Testis (tissue), 2 donors: ENCODE measurements at regions not wholly inside any gene's neighbourhood (a gene's known extent, or its start where the extent isn't known, plus 50 kb on each side); places are given as distances from the start of the nearest gene placed in this dataset.
"Not testable (repeated sequence)": the region's sequence is repeated elsewhere in the genome, so short reads cannot be mapped to it uniquely, and the experiment has no call there.

Experiments
- DNase-seq: peaks from one replicate; pipeline ENCODE4 v3.0.0-alpha.2; 2019
- H3K27ac ChIP-seq, 2 donors: fragments of 200-600 bp; sonication (generic); one replicate each; pipeline ENCODE4 v1.5.1; 2019
- H3K27me3 ChIP-seq: fragments of 200-600 bp; sonication (generic); one replicate; pipeline ENCODE4 v1.5.1; 2019
- H3K36me3 ChIP-seq: fragments of 200-600 bp; sonication (generic); one replicate; pipeline ENCODE4 v1.5.1; 2017; ENCODE audit warnings: low read depth; ENCODE audit errors: missing control alignments
- H3K4me1 ChIP-seq: fragments of 200-600 bp; sonication (generic); one replicate; pipeline ENCODE4 v1.5.1; 2019
- H3K4me3 ChIP-seq, 2 donors: fragments of 200-600 bp; sonication (generic); one replicate each; pipeline ENCODE4 v1.5.1; 2017 to 2019
- H3K9me3 ChIP-seq: fragments of 200-600 bp; sonication (generic); one replicate; pipeline ENCODE4 v1.5.1; 2017
- POLR2A ChIP-seq: fragments of 450-650 bp; IDR thresholded peaks from one replicate; pipeline ENCODE4 v1.6.1; 2017; ENCODE audit warnings: antibody characterized with exemption, mild to moderate bottlenecking, moderate library complexity
- WGBS, 2 donors: methylation state at CpG; one replicate each; pipeline ENCODE4 v1.1.5; 2018; 5-methylcytosine and 5-hydroxymethylcytosine counted together
- intact Hi-C: fragments of 100-400 bp; cut with DNase I; formaldehyde crosslinking; loops from one replicate; pipeline ENCODE4 v1.15.1; 2023; ENCODE audit warnings: low total_unique reads
- TF ChIP-seq, protein P1 (sequence below), 3 experiments: fragments of 450-650 bp in 2 of 3; fragments of 200-600 bp in 1 of 3; sonication (generic) in 1 of 3; IDR thresholded peaks; one replicate each; pipeline ENCODE4 v1.5.1; 2016 to 2019; ENCODE audit warnings: antibody characterized with exemption in 3 of 3, mild to moderate bottlenecking in 2 of 3, moderate library complexity in 1 of 3

DNA sequence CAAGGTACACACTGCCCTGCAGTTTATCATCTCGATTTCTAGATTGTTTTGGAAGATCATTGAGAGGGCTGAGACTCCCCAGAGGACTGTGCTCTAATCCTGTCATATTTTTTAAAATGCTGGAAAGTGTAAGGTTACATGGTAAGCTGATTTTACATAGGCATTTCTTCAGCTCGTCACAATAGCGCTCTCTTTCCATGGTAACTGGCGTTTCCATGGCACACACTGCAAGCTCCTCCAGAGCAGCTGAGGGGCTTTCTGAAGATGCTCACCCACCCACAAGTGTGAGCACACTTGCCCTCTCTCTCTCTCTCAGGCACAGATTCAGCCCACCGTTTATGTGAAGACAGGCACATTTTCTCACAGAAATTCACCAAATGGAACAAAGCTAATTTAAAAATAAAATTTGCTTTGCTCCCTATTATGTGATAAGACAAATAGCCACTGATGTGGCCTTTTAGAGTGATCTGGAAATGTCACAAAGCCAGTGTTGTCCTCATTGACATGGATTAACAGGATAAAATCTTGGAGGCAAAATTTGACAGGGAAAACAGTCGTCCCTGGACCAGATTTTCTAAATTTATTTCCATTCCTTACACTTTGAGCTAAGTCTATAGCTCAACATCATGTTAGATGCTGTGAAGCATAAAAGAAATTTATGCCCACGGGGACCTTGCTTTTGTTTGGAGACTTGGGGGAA, 421.5 kb downstream of the RWDD3 start:
- WGBS, 2 donors: 78 to 79% methylated on average over 7 of the region's 7 CpGs
- TF ChIP-seq, protein P1, sequence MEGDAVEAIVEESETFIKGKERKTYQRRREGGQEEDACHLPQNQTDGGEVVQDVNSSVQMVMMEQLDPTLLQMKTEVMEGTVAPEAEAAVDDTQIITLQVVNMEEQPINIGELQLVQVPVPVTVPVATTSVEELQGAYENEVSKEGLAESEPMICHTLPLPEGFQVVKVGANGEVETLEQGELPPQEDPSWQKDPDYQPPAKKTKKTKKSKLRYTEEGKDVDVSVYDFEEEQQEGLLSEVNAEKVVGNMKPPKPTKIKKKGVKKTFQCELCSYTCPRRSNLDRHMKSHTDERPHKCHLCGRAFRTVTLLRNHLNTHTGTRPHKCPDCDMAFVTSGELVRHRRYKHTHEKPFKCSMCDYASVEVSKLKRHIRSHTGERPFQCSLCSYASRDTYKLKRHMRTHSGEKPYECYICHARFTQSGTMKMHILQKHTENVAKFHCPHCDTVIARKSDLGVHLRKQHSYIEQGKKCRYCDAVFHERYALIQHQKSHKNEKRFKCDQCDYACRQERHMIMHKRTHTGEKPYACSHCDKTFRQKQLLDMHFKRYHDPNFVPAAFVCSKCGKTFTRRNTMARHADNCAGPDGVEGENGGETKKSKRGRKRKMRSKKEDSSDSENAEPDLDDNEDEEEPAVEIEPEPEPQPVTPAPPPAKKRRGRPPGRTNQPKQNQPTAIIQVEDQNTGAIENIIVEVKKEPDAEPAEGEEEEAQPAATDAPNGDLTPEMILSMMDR (IDR thresholded peaks at IDR 0.05): no peak
- no peak for TF ChIP-seq POLR2A
- Histone ChIP-seq H3K4me3 (no peak overlapping the region), H3K9me3 (no peaks in the 10 kb centered on the region), H3K27ac (no peak overlapping the region), H3K27me3 (no peaks in the 10 kb centered on the region), H3K36me3 (no peaks in the 10 kb centered on the region), H3K4me1 (no peaks in the 10 kb centered on the region)
- no peak for DNase-seq
- intact Hi-C loops: no loop called here

DNA sequence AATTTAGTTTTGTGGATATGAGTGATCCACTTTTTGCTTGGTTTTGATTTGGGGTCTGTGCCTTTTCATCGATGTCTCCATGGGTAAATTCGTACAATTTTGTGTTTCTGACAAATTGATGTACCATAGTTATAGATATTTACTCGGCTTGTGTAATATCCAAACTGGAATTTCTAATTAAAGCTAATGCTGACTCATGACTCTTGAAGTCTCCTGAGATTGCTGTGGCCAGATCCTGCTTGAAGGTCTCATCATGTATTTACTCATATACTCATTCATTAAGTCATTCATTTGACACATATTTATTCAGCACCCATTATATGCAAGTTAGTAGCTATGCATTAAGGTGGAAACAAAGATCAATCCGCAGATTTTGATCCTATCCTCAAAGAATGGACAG, 423.2 kb downstream of the RWDD3 start:
- Histone ChIP-seq H3K9me3 (no peaks in the 10 kb centered on the region), H3K4me3 (no peak overlapping the region), H3K27me3 (no peaks in the 10 kb centered on the region), H3K36me3 (no peaks in the 10 kb centered on the region), H3K27ac (no peak overlapping the region), H3K4me1 (no peaks in the 10 kb centered on the region)
- DNase-seq: no peak
- intact Hi-C loops: no loop called here
- WGBS, 2 donors: 78 to 91% methylated on average over 4 of the region's 4 CpGs
- TF ChIP-seq, protein P1 (IDR thresholded peaks at IDR 0.05): no peak
- no peak for TF ChIP-seq POLR2A

DNA sequence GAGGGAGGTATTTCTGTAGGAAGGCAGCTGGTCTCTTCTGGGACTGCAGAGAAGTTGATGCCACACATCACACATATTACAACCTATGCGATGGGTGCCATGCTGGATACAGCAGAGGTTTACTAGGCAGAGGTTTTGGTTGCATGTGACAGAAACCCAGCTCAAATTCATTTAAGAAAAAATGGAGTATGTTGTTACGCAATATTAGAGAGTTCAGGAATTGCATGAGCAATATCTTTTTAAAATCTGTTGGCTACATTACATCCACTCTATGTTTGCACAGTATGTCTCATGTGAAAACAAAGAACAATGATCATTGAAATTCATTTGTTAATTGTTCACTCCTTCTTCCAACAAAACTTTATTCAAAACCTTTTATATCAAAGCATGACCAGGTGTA, 425.2 kb downstream of the RWDD3 start:
- H3K4me1 ChIP-seq: no peaks in the 10 kb centered on the region
- H3K36me3 ChIP-seq: no peaks in the 10 kb centered on the region
- H3K27ac ChIP-seq: no peak overlapping the region
- WGBS, 2 donors: 88 to 90% methylated on average over 2 of the region's 2 CpGs
- no peak for TF ChIP-seq POLR2A
- TF ChIP-seq, protein P1 (IDR thresholded peaks at IDR 0.05): no peak
- no peak for DNase-seq
- H3K4me3 ChIP-seq: no peak overlapping the region
- H3K9me3 ChIP-seq: no peaks in the 10 kb centered on the region
- no peaks in the 10 kb centered on the region for H3K27me3 ChIP-seq
- intact Hi-C loops: no loop called here

DNA sequence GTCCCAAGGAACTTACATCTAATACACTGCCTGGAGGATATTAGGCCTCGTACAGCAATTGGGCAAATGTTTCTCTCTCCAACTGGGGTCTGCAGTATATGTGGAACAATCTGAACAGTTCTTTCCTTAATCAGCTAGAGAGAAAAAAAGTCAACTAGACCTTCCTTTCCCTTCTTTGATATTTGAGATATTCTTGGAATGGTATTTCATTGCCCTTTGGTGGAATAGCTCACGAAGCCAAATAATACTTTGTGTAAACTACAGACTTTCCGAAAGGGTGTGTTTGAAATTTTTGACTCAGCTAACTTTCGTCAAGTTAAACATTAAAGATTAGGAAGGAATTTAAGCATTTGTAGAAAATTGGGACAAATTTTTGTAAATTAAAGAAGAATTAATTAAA, 425.6 kb downstream of the RWDD3 start:
- H3K9me3 ChIP-seq: no peaks in the 10 kb centered on the region
- no peaks in the 10 kb centered on the region for H3K27me3 ChIP-seq
- intact Hi-C loops: no loop called here
- 60 to 65% methylated on average over 4 of the region's 4 CpGs for WGBS, 2 donors
- H3K27ac ChIP-seq: no peak overlapping the region
- H3K36me3 ChIP-seq: no peaks in the 10 kb centered on the region
- no peaks in the 10 kb centered on the region for H3K4me1 ChIP-seq
- DNase-seq: no peak
- H3K4me3 ChIP-seq: no peak overlapping the region
- TF ChIP-seq, protein P1 (IDR thresholded peaks at IDR 0.05): no peak
- TF ChIP-seq POLR2A: no peak

DNA sequence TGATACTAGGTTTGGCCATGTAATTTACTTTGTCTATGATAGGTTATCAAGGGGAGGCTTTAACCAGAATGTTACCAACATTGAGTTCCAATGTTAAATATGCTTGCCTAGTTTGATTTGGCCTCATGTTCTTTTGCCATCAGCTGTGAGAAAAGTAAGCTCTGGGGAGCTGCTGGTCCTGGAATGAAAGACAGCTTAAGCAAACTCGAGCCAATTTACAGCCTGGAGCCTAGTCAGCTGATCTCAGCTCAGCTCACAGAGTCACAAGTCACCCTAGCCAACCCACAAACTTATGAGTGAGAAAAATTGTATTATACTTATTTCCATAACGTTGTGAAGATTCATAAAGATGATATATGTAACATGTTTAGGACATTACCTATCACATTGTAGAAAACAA, 426.7 kb downstream of the RWDD3 start:
- no peak for TF ChIP-seq POLR2A
- TF ChIP-seq, protein P1 (IDR thresholded peaks at IDR 0.05): no peak
- no peaks in the 10 kb centered on the region for H3K36me3 ChIP-seq
- no peaks in the 10 kb centered on the region for H3K27me3 ChIP-seq
- no peaks in the 10 kb centered on the region for H3K4me1 ChIP-seq
- intact Hi-C loops: no loop called here
- no peak overlapping the region for H3K4me3 ChIP-seq
- H3K27ac ChIP-seq: no peak overlapping the region
- no peak for DNase-seq
- H3K9me3 ChIP-seq: no peaks in the 10 kb centered on the region
- 40 to 48% methylated on average over 2 of the region's 2 CpGs for WGBS, 2 donors

DNA sequence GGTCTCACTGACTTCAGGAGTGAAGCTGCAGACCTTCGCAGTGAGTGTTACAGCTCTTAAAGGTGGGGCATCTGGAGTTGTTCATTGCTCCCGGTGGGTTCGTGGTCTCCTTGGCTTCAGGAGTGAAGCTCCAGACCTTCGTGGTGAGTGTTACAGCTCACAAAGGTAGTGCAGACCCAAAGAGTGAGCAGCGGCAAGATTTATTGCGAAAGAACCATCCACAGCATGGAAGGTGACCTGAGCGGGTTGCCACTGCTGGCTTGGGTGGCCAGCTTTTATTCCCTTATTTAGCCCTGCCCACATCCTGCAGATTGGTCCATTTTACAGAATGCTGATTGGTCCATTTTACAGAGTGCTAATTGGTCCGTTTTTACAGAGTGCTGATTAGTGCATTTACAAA, 429.5 kb downstream of the RWDD3 start:
- H3K36me3 ChIP-seq, H3K27me3 ChIP-seq, H3K4me1 ChIP-seq, H3K9me3 ChIP-seq, H3K27ac ChIP-seq, intact Hi-C loops, H3K4me3 ChIP-seq, DNase-seq: not testable (repeated sequence)
- WGBS, 2 donors: 85 to 92% methylated on average over 8 of the region's 8 CpGs
